ENCODE measurements at regions not wholly inside any gene's neighbourhood (a gene's known extent, or its start where the extent isn't known, plus 50 kb on each side); places are given as distances from the start of the nearest gene placed in this dataset.
"Not testable (repeated sequence)": the region's sequence is repeated elsewhere in the genome, so short reads cannot be mapped to it uniquely, and the experiment has no call there.

GRCh38 chr6:21334651-21335050 is 258.9 kb upstream of the SOX4 start:
- DNase-seq (ENCODE audit: low read depth) = no peak

DNA sequence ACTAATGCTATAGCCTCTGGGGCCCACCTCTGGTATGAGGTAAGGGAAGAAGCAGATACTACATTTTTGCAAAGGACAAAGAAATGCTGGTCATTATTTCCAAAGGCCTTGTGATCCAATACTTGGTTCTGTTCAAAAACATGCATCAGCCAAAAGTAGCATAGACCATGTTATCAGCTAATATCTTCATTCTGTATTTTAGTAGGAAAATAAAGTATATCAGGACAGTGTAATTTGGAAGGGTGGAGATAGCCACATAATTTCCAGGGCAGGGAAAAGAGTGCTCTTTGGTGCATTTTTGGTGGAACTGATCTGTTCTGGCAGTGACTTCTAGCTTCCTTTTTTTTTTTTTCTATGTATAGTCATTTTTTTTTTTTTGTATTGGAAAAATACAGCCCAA is 258.0 kb upstream of the SOX4 start:
- no peak for DNase-seq (ENCODE audit: low read depth)

- no peak for DNase-seq (ENCODE audit: low read depth)
Observed at GRCh38 chr6:21337263-21337662, 256.3 kb upstream of the SOX4 start.

DNA sequence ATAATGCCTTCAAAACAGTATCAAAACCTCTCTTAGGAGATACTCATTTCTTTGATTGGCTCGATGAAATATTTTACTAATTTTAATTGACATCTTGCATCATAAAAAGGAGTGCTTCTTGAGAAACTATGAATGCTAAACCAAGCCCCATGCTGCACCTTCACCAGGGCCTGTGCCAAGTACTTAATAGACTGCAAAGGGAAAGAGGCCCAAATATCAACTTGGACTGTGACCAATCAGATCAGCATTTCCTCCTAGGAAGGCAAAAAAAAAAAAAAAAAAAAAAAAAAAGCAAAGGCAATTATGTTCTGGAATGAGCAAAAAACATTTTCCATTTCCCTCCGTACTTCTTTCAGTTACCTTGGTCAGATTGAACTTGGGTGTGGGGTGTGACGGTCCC is 253.0 kb upstream of the SOX4 start:
- DNase-seq (ENCODE audit: low read depth) = no peak

DNA sequence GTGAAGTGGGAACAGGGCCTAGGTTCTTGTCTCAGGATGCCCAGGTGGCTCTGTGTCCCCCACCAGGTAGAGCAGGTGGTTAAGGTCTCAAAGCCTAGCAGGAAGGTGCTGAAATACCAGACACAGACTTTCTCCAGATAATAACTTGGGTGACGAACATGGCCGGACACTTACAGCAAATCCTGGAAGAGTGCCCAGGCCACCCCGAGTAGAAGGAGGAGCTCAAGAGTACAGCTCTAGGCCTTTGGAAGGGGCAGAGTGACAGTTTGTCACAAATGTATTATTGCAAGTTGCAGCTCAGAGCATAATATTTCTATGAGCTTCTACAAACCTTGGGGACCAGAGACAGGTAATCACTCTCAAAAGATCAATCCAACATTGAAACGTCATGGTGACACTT is 251.6 kb upstream of the SOX4 start:
- no peak for DNase-seq (ENCODE audit: low read depth)

DNA sequence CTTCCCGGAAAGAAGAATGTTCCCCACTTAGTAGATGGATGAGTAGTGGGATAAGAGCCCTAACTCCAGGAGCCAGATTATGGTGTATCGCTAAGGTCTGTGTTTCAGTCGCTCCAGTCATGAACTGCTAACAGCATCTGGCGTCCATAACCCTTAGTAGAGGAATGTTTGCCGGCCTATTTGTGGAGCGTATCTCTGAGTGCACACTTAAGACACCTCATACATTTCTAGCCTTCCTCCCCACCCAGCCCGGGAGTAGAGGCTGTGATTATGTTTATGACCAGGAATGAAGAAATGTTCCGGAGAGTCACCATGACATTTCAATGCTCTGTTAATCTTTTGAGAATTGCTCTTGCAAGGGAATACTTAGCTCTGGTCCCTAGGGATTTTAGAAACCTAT is 251.1 kb upstream of the SOX4 start:
- no peak for DNase-seq (ENCODE audit: low read depth)

GRCh38 chr6:21345704-21346103 is 247.8 kb upstream of the SOX4 start:
- not testable (repeated sequence) for DNase-seq (ENCODE audit: low read depth)

GRCh38 chr6:21348146-21348503 is 245.4 kb upstream of the SOX4 start:
- DNase-seq (ENCODE audit: low read depth) = no peak

GRCh38 chr6:21348504-21349195 is 244.9 kb upstream of the SOX4 start:
- no peak for DNase-seq (ENCODE audit: low read depth)

- no peak for DNase-seq (ENCODE audit: low read depth)
Observed at GRCh38 chr6:21349834-21350233, 243.7 kb upstream of the SOX4 start.

DNA sequence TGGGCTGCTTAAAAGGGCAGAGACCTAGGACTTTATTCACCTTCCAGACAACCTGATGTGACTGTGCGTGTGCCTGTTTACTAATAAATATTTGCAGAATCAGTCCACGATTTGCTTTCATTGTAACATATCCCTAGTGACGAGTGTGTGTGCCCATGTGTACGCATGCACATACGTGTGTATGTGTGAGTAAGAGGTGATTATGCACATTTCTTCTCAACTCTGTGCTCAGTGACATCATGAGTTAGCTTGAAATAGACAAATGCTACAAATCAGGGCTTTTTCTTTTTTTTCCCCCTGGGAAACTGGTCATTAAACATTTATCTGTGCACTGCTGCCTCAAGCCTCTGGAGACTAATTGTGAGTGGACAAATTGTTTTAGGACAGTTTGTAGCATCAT is 242.6 kb upstream of the SOX4 start:
- no peak for DNase-seq (ENCODE audit: low read depth)

DNA sequence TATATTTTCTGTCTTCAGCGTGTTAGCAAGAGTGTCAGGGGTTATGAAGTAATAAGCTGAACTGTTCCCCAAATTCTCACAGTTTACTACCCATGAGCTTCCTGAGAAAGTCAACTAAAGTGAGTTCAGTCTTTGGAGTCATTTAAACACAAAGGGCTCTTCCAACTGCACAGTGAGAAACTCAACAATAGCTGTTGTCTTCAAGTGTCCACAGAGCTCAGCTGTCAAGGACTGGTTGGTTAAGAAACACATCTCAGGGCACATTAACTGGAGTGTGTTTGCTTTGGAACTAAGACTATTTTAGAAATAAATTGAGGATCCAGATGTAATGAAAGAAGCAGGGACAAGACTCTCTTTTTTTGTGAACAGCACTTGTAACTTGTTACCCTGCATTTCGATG is 241.4 kb upstream of the SOX4 start:
- DNase-seq (ENCODE audit: low read depth) = no peak

- no peak for DNase-seq (ENCODE audit: low read depth)
Observed at GRCh38 chr6:21354805-21355238, 238.7 kb upstream of the SOX4 start.

DNA sequence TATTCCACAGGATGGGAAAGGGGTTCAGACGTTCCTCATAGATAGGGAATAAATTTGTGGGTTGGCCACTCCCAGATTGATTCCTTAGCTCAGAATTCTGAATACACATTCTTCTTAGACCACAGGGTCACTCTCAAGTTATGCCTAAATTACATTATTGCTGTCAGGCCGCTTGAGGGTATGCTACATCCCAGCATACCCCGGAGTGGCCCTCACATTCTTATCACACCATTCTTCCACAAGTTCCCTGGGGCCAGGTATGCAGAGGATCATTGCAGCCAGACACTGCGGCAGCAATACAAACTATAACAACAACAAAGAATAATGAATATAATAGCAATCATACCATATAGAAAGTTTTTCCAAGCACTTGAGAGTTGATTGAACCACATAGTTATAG is 237.9 kb upstream of the SOX4 start:
- no peak for DNase-seq (ENCODE audit: low read depth)

DNA sequence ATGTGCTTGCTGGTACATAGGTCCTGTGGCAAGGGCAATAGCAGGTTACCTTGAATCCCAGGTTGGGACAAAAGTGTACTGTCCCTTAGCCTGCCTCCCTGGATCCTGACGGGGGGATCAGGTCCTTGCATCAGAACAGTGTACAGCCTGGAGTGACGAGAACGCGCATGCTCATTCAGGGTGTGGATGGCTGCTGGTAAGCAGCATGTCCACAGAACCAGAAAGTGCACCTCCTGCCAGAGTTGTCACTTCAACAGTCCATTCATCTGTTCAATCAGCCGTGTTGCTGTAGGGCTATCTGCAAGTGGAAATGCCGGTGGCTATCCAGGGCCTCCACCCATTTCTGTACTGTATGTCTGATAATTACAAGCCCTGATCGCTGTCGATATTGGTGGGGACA is 236.3 kb upstream of the SOX4 start:
- DNase-seq (ENCODE audit: low read depth) = no peak

- DNase-seq (ENCODE audit: low read depth) = no peak
Observed at GRCh38 chr6:21359926-21360325, 233.6 kb upstream of the SOX4 start.

DNA sequence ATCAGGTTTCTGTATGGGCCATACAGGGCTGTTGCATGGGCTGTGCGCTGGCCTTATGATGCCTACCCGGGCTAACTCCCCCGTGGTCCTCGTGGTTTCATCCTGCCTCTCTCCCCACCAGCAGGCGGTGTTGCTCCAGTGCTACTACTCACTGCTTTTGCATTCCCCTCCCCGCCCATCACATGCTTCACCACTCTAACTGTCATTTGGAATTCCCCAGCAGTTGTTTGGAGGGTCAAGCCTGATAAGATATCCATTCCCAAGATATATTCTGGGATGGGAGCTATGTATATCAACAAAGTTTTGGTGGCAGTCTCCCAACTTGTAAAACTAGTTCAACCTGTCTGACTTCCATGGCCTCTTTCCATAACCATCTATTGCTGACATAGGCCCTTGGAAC is 233.2 kb upstream of the SOX4 start:
- DNase-seq (ENCODE audit: low read depth) = no peak

GRCh38 chr6:21367148-21367547 is 226.4 kb upstream of the SOX4 start:
- DNase-seq (ENCODE audit: low read depth) = no peak

DNA sequence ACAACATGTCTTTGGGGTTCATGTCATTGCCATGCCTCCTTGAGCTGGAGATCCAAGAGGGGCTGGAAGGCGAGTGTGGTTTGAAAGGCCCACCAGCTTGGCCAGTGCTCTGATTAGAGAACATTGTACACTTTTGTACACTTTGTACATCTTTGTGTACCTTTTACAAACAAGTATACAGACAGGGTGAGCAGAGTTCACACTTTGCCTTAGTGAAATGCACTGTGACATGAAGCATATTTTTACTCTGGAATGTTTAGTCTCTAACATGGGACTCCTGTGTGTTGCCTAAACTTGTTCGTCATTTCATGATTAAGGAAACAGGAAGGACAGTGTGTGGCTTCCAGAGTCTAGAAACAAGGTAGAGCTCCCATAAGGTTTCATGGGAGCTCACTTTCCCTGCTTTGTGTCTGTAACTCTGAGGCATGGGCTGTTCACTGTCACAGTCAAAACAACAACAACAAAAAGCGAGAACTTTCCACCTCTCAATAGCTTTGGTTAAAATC is 225.8 kb upstream of the SOX4 start:
- DNase-seq (ENCODE audit: low read depth) = no peak

DNA sequence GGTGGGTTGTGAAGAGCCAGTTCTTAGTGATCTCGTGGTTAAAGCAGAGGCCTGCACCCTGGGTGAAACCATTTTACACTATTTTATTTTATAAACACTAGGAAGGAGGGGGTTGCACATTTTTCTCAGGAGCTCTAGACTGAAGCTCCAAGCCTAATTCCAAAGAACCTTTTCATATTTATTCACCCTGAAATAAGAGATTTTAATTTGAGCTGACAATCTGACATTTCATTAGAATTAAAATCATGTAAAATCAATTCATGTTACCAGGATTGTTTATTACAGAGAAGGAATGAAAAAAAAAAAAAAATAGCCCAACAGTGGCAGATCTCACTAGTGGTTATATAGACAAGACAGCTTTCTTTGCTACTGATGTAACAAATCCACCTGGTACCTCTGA is 222.5 kb upstream of the SOX4 start:
- no peak for DNase-seq (ENCODE audit: low read depth)

- DNase-seq (ENCODE audit: low read depth) = no peak
Observed at GRCh38 chr6:21371676-21372171, 221.8 kb upstream of the SOX4 start.

- DNase-seq (ENCODE audit: low read depth) = no peak
Observed at GRCh38 chr6:21375151-21376116, 218.1 kb upstream of the SOX4 start.

GRCh38 chr6:21377356-21377755 is 216.2 kb upstream of the SOX4 start:
- no peak for DNase-seq (ENCODE audit: low read depth)

Measured in activated gamma-delta T cell treated with anti-CD3 and anti-CD28 coated beads, Interleukin-2, amount 50 U/mL, for 16 hours (primary cell).